Nucleus accumbens (tissue), 56 donors: ENCODE measurements at regions not wholly inside any gene's neighbourhood (a gene's known extent, or its start where the extent isn't known, plus 50 kb on each side); places are given as distances from the start of the nearest gene placed in this dataset.
A peak's percentile ranks its signal among the peaks of the same experiment; 100 is the strongest.

Experiments used
- DNase-seq, 56 donors: peaks; one replicate each; lab custom pipeline; 2025; lab: John Stamatoyannopoulos, UW

GRCh38 chr9:120151149-120151548 is 428.8 kb downstream of the CDK5RAP2 start:
- no peak for DNase-seq

- no peak for DNase-seq
Observed at GRCh38 chr9:120138955-120139354, 441.0 kb downstream of the CDK5RAP2 start.

GRCh38 chr9:120137186-120137840 is 442.7 kb downstream of the CDK5RAP2 start:
- DNase-seq, result no peak

DNA sequence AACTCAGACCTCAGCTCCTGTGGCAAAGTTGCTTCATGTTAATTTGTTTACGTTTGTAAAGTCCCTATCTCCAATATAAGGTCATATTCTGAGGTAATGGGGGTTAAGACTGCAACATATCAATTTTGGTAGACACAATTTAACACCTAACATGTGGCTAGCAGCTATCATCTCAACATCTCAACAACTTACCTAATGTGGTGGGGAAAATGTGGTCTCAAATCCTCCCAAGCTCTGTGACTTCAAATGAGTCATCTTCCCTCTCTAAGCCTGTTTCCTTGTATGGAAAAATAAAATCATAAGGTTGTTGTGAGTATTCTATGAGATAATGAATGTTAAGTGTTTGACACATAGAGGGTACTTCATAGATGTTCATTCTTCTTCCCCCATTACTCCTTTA is 443.3 kb downstream of the CDK5RAP2 start:
- DNase-seq, result no peak

- no peak for DNase-seq
Observed at GRCh38 chr9:120117081-120117480, 462.9 kb downstream of the CDK5RAP2 start.

DNA sequence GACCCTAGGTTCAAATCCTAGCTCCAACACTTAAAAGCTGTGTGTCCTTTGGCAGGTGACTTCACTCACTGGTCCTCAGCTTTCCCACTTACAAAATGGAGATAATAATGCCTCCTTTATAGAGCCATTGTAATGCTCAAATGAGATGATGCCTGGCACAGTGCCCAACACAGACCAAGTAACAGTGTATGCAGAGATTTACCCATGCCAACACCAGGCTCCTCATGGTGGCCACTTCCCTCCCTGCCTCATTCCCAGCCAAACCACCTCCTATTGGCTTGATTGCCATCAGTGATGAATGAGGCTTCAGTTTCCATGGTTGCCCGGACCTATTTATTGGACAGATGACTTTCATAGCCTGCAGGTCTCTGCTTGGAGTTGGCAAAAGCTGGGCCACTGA is 469.4 kb downstream of the CDK5RAP2 start:
- peak in 6 of 56 donors; percentile 1 to 30 (median 8) for DNase-seq

GRCh38 chr9:120109242-120109641 is 470.7 kb downstream of the CDK5RAP2 start:
- no peak for DNase-seq

DNA sequence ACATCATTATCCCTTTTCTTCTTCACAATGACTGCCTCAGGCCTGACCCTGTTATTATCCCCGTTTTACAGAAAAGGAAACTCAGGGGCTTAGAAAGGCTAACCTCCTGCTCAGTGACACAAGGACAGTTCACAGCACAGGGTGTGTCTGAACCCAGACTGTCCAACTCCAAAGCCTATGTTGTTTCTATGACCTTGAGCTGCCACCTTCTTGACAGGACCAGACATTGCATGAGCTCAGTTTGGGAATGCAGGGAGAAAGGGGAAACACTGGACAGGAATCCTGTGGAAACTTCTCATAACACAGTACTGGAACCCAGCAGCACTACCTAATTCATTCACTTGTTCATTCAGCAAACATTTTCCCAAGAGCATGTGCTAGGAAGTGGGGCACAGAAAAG is 472.8 kb downstream of the CDK5RAP2 start:
- no peak for DNase-seq

DNA sequence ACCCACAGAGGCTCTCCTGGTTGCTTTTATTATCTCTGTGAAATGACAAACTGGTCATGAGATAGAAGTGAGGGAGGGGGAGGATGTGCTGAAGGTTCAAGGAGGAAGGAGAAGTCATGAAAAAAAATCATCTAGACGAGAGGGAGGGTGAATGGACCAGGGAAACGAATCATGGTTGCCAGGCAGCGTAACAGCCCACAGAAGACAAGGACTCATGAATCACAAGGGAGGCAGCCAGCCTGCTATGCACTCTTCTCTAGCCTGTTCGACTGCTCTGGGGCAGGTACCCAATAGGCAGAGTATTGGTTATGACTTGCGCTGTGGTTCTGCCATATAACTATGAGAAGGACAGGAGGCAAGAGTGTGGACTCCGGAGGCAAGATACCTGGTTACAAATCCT is 475.2 kb downstream of the CDK5RAP2 start:
- DNase-seq, result peak in 3 of 56 donors; percentile 2 to 10 (median 6)

DNA sequence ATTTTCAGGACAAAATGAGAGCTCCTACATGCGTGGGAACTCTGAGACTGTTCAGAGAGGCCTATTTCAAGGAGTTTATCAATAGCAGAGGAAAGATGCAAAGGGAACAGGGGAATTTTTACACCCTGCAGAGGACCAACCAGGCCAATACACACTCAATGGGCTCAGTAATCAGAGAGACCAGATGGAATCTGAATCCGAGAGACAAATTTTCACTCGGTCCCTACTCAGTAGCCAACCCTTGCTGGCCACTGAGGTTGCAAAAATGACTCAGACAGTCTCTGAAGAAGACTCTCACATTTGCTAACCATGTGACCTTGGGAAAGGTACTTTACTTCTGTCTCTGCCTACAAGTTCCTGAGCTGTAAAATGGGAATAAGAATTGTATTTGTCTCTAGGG is 479.4 kb downstream of the CDK5RAP2 start:
- no peak for DNase-seq

DNA sequence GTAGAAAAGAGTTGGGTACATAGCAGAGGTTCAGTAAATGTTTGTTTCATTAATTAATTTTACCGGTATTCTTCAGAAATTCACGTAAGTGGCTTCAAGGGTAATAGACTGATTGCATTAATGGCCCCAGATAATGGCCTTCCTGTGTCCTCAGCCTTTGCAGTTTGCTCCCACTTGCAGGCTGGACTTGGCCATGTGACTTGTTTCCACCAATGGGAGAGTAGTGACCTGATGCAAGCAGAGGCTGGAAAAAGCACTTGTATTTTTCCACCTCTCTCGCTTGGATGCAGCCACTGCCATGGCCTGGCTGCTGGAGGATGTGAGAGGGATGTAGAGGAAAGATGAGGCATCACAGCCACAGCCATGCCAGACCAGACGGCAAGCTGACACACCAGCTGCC is 480.9 kb downstream of the CDK5RAP2 start:
- no peak for DNase-seq

- no peak for DNase-seq
Observed at GRCh38 chr9:120098584-120098983, 481.4 kb downstream of the CDK5RAP2 start.

GRCh38 chr9:120091206-120091605 is 488.8 kb downstream of the CDK5RAP2 start:
- peak in 4 of 56 donors; percentile 11 to 23 (median 15) for DNase-seq

- peak in 21 of 56 donors; percentile 1 to 67 (median 13) for DNase-seq
Observed at GRCh38 chr9:120080849-120081248, 499.1 kb downstream of the CDK5RAP2 start.

DNA sequence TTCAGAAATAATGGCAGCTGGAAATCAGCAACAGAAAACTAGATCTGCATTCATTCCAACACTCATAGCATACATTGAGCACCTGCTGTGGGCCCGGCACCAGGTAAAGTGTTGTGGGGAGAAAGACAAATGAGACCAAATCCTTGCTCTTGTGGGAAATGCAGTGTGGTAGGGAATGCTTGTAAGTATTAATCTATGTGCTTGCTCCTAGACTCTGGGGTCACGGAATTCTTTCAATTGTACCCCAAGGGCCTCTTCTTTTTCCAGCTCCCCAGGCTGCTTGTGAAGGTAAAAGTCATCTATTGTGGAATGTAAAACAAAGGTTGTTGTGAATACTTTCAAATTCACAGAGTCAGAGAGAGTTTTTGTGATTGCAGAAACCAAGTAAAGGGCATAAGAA is 501.9 kb downstream of the CDK5RAP2 start:
- no peak for DNase-seq

DNA sequence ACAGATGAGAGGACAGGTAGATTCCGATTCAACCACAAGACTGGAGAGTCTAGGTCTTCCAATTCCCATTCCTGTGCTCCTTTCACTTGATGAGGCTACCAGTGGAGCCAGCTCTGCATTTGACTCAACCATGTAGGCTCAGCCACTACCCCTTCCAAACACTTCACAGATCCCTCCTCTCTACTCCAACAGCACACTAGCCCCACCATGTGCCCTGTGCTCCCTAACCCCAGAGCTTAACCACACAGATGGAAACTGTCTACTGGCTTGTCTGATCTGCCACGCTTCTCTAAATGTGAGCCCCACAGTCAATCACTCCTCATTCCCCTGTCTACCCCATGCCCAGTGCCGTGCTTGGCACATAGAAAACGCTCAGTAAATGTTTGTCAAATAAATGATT is 508.2 kb downstream of the CDK5RAP2 start:
- DNase-seq, result no peak

- no peak for DNase-seq
Observed at GRCh38 chr9:120066315-120066714, 513.7 kb downstream of the CDK5RAP2 start.

- no peak for DNase-seq
Observed at GRCh38 chr9:120065151-120065550, 514.8 kb downstream of the CDK5RAP2 start.

GRCh38 chr9:120045011-120045410 is 535.0 kb downstream of the CDK5RAP2 start:
- no peak for DNase-seq

GRCh38 chr9:120043448-120043847 is 536.5 kb downstream of the CDK5RAP2 start:
- peak in 11 of 56 donors; percentile 3 to 37 (median 7) for DNase-seq

DNA sequence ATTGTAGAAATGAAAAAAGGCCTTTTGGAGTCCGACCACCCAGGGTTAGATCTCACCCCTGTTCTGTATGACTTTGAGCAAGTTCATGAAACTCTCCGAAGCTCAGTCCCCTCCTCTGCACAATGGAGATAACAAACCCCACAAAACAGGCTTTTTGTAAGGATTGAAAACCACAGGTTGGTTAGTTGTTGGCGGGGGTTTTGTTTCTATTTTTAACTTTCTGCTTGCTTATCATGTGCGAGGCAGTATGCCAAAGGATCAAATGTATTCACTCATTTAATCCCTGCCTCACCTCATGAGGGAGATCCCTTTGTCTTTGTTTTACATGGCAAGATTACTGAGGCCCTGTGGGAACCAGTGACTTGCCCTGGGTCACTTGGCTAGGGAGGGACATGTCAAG is 539.1 kb downstream of the CDK5RAP2 start:
- DNase-seq, result no peak

GRCh38 chr9:120038342-120038741 is 541.6 kb downstream of the CDK5RAP2 start:
- DNase-seq, result no peak

- no peak for DNase-seq
Observed at GRCh38 chr9:120032639-120033038, 547.3 kb downstream of the CDK5RAP2 start.
